UCSD-AML1 (cell line): ENCODE measurements at regions not wholly inside any gene's neighbourhood (a gene's known extent, or its start where the extent isn't known, plus 50 kb on each side); places are given as distances from the start of the nearest gene placed in this dataset.

ENCODE experiments used
- DNase-seq: peaks from one replicate; lab custom pipeline; 2025; ENCODE audit not compliant: unreplicated experiment; lab: John Stamatoyannopoulos, UW

DNA sequence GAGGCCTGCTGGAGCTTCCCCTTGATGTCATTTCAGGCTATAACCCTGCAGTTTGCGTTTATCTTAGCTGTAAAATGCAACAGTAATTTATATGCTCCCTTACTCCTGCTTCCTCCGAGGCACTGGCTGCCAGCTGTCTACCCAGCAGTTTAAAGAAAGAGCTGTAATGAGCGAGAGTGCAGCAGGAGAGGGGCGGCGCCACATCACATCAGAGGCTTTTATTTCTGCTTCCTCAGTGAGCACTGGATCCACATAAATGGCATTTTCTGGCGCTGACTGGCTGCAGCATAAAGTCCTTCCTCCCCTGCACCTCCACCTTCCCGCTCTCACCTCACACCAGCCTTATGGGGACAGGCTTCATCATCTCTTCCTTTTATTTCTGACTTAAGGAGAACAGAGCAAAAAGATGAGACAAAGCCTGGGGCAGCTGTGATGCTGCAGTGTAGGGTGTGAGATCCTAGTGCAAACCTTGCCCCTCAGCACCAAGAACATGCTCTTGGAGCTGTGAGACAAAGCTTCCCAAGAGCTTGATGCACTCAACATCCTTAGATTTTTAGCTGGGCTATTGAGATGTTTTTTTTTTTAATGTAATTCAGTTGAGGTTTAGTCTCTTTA is 829.6 kb upstream of the ZNF608 start:
- no peak for DNase-seq

DNA sequence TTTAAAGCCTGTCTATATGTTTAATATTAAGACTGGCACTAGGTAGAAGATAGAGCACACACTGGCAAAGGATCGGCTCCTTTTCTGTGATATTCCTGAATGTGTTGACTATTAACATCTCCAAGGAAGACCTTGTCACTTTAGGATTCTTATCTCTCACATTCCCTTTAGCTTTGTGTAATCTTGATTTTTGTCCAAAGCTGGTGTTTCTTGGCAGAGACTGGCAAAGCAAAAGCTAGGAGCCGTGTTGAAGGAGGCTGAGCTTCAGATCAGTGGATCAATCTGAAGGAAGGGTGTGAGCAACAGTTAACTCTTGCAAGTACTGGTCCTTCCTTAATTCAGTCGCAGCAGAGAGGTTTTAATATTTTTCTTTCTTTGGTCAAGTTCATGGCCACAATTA is 830.4 kb upstream of the ZNF608 start:
- DNase-seq, result no peak

DNA sequence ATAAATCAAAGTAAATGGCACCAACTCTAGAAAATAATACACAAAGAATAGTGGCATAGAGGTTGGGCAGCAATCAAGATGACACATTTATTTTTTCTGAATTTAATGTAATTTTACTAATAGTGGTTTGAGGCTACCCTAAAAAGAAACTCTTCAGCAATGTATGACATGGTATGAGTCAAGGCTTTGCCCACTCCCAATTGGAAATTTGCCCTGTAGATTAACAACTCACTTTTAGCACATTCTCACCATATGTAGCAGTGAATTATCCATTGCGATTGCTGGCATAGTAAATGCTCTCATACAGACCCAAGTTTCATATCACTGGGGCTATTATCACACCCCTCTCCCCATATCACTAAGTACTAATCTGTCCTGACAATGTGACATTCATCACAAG is 832.1 kb upstream of the ZNF608 start:
- no peak for DNase-seq

DNA sequence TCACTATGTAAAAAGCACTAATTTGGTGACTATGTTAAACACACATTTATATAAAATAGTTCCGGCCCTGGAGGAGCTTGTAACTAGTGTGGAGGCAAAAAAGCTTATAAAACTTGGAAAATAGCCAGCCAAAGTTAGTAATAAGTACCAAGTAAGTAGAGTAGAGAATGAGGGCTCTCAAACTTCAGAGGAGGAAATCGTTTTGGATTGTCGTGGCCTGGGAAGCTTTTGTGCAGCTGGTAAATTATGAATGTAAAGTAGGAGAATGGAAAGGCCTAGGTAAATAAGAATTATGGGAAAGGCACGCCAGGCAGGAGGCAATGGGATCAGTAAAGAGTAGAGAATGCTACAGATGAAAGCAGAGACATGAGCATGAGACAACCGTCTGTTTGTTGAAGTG is 832.7 kb upstream of the ZNF608 start:
- no peak for DNase-seq

DNA sequence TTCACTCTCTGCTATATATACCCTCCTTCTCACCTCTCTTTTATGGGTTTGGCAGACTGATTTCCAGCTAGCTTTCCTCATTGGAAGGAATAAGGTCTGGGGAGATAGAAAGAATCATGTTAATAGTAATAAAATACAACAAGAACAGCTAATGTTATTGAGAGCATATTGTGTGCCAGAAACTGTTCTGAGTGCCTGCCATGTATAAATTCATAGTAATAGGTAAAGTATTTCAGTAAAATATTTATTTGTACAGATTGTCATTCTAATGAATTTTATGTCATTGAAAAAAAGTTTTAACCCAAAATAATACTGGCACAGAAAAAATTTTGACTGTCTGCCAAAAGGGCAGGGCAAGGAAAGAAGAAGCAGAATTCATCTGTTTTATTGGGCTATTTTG is 834.9 kb upstream of the ZNF608 start:
- no peak for DNase-seq

DNA sequence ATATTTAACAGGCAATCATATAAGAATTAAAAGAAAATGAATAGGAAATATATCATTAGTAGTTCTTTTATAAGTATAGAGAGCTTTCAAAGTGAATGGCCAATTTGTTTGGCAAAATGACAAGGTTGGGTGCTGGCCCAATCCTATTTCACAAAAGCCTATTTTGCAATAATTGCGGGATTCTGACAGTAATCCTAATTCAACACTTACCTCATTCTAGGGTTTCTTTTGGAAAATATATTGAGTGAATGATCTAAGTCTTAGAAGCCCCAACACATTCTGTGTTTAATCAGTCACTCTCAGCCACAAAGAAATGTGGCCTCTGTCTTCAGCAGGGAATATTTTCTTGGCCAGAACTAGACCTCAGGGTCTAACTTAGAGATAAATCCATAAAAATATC is 835.9 kb upstream of the ZNF608 start:
- no peak for DNase-seq

DNA sequence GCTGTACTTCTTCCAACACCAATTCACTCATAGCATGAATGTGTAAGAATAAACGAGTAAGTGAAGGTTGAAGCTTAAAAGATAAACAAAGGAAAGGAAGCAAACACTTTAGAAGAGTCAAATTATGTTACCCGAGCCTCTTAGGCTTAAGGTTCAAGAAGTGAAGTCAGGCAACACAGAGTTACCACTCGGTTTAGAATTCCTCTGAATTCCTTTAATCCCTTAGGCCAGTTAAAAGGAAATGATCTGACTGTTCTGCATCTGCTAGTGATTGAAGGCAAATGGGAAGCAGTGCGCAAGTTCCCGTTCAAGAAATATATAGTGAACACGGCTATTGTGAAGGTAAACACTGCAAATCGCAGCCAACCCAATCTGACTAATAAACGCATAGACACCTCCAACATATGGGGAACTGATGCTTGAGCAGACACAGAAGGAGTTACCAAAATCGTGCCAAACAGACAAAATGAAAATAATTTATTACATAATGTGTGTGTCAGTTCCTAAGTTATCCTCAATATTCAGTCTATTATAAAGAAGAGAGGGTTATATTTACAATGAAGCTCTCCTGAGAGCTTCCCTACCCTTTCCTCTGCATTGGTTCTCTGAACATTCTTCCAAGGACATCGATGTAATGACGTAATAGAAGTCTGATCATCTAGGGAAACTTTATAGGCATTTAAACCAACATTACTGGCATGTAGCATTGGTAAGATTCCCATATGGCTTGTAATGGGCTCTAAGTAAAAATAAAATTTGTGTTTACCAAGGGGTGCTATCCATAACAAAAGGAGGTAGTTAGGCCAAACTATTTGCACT is 837.1 kb upstream of the ZNF608 start:
- no peak for DNase-seq

DNA sequence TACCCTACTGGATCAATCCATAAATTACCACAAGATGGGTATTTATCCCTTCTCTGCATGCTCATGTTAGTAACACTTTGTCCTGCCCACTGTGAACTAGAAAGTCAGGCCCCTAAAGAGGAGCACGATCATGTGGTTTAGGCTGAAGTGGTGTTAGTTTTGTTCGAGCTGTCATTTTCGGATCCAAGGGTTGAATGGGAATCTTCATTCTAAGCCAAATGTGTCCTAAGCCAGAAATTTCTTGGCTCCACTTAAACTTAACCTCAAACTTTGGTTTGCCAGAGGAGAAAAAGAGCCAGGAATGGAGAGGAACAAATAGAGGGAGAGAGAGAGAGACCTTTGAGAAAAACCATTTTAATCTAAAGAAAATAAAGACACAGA is 837.7 kb upstream of the ZNF608 start:
- DNase-seq, result no peak

DNA sequence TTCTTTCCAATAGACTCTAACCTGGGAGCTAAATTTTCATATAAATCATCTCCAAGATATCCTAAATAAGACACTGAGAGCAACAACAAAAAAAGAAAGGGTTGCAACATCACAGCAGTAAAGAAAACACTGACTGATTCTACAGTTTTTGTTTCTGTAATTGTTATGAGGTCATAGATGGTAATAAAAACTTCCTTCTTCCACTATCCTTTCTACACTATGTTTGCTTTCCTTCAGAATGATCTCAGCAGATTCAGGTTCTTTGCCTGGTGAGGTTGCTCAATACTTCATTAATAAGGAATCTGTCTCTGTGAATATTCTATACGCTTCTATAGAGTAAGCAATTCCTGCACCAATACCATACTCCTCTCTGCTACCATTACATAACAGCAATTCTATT is 835.6 kb upstream of the GRAMD2B start:
- no peak for DNase-seq

DNA sequence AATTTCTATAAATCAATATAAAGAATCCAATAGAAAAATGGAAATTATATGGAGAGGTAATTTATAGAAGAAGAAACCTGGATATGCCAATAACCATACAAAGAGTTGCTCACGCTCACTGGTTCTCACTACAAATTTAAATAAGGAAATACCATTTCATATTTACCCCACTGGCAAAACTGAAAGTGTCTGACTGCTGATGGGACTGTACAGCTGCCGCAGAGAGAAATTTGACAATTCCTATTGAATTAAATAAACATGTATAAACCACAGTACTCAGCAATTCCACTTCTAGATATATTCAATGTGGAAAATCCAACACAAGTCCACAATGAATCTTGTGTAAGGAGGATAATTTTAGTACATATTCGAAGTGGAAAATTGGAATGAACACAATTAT is 830.4 kb upstream of the GRAMD2B start:
- DNase-seq, result no peak

DNA sequence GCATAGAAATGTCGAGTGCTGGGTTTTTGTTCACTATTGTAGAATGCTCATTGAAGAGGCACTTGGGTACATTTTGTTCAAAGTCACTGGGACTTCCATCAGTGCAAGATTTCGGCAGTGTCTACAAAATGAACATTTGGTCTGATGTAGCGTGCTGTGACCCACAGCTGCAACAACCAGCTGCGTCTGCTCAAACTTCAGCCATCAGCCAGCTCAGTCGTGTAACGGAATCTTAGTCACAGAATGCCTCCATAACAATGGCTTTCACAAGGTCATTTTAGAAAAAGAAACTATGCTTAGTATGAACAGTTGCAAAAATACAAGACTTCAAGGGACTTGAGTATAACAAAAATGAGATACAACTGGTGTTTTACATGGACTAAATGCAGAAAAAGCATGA is 828.1 kb upstream of the GRAMD2B start:
- no peak for DNase-seq

DNA sequence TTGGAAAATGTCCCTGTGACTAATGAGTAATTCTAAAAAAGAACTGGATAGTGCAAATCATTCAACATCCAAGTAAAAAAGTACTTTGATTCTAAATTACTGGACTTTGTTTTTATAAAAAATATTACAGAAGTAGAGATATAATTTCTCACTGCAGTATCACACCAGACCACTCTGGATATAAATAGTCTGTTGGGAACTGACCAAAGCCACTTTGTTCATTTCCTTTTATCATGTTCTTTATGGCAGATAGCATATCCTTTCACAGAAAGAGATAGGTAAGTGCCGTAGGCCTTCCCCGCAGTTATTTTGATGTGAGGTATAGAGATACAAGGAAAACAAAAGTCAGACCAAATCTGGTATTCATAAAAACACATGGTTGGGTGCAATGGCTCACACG is 827.4 kb upstream of the GRAMD2B start:
- DNase-seq, result no peak

DNA sequence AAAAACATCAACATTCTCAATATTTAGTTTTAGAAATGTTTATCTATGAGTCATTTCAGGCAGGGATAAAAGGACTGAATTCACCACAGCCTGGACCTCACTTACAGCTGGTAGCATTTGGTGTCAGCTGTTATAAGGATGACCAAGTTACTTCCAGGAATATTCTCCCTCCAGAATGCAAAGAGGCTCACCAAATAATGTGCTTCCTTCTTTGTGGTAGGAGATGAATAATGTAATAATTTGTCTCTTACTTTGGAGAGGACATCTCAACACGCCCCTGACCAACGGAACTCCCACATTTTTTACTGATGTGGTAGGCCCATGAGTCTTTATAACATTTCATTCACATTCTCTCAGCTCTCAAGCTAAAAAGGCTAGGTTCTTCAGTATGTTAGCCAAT is 825.9 kb upstream of the GRAMD2B start:
- no peak for DNase-seq

DNA sequence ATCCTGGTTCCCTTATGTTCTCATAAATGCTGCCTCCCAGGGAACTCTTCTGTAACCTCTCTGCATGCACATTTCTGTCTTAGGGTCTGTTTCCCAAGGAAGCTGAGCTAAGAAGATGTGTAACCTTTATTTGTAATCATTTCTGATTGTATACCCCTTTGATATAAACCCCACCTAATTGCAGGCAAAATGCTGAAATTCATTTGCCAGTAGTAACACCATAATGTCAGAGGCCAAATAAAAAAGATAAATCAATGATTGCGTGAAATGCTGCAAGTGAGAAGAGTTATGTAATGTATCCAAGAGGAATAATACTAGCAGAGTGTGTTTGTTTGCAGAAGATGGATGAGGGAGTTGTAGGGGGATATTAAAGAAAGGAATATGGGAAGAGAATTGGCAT is 822.6 kb upstream of the GRAMD2B start:
- no peak for DNase-seq

DNA sequence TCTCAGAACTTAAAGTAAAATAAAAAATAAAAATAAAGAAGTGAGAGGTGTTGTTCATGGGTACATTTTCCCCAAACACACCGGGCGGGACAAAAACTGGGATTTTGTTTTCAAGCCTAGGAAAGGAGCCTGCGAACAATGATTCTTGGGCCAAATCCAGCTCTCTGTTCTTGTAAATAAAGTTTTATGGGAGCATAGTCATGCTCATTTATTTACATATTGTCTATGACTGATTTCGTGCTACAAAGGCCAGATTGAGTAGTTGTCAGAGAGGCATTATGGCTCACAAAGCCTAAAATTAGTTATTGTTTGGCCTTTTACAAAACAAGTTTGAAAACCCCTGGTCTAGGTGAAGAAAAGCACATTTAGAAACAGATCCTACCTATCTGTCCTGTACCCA is 821.0 kb upstream of the GRAMD2B start:
- DNase-seq, result no peak

DNA sequence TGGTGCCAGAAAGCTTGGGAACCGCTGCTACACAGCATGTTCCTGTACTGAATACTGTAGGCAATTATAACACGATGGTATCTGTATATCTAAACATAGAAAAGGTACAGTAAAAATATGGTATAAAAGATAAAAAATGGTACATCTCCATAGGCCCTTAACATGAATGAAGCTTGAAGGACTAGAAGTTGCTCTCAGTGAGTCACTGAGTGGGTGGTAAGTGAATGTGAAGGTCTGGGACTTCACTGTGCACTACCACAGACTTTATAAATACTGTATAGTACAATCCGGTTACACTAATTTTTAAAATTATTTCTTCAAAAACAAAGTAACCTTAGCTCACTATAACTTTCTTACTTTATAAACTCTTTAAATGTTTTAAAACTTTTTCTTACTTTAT is 819.9 kb upstream of the GRAMD2B start:
- DNase-seq, result no peak

DNA sequence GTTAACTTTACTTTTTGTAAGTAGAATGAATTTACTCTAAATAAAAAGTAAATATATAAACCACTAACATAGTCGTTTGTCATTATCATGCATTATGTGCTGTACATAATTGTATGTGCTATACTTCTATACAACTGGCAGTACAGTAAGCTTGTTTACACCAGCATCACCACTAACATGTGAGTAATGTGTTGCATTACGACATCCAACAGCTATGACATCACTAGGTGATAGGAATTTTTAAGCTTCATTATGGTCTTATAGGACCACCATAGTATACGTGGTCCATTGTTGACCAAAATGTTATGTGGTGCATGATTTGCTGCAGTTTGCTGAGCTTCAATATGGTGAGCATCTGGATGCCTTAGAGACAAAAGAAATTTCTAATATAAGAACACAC is 819.1 kb upstream of the GRAMD2B start:
- no peak for DNase-seq

DNA sequence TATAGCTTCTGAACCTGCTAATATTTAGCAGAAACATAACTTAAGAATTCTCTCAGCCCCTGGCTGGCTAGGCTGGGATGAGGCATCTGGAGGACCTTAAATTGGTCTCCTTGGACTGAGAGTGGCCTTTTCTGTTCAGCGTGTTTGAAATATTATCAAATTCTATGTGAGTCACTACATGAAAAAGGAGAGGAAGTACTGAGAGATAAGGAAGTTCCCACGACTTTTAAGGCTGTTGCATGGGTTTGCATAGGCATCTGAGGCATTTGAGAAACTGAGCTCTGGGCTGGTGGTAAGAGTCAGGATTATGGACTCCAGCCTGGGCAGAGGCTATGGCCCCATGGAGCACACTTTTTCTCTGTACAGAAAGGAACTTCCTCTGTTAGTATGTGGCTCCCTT is 816.2 kb upstream of the GRAMD2B start:
- no peak for DNase-seq

DNA sequence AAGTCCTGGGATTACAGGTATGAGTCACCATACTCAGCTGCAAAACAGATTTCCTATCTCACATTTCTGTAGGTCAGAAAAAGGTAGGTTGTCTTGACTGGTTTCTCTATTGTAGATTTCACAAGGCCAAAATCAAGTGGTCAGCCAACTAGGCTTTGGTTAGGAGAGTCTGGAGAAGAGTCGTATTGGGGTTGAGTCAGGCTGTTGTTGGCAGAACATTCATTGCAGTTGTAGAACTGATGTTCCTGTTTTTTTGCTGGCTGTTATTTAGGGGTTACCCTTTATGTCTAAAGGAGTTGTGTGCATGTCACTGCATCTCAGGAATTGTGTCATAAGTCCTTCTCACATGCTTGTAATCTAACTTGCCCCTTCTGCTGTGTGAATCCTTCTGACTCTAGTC is 814.2 kb upstream of the GRAMD2B start:
- no peak for DNase-seq

DNA sequence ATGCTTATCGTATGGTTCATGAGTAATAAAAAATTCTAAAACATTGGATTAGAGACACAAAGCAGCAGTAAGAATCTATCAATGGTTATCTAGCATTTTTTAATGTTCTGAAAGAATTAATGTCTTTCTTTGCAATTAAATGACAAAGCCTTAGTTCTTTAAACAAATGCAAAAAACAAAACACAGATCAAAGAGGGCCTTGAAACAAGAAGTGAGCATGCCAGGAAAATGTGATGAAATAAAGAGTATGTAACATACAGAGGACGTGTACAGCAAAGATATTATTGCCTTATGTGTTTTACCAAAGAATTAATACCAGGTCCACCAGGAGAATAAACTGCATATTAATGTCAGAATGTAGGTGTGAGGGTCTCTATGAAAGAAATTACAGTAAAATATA is 812.3 kb upstream of the GRAMD2B start:
- no peak for DNase-seq

DNA sequence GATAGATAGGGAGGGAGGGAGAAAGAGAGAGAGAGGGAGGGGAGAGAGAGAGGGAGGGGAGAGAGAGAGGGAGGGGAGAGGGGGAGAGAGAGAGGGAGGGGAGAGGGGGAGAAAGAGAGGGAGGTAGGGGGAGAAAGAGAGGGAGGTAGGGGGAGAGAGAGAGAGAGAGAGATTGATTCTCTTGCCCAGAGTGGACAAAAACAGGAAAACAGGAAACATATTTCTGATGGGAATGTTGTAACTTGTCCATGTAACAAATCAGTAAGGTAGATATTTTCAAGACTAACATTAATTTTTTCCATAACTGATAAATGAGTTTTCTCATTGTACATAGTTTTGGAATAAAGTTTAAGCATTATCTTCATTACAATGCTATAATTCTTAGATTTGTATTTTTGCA is 811.7 kb upstream of the GRAMD2B start:
- DNase-seq, result no peak

DNA sequence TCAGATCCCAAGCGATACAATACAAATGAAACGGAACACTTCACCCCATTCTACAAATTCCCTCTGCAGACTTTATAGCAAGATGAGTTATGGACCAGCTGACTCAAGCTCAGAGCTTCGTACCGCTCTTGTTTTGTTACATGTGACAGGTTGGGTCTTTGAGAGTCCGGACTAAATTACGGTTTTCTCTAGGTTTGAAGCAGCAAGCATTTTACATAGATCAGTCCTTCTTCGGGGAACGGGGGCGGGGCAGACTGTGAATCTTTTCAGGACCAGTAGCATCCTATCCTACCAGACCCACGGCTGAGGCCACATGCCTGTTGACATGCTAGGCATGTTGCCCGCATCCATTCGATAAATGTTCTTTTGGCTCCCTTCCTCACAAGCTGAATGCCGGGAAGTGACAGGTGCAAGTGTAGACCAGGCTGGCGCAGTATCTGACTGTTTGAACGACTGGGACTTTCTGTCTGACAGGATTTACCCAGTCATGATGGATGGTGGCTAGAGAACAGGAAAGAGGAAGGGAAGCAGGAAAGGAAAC is 811.0 kb upstream of the GRAMD2B start:
- DNase-seq, result no peak

DNA sequence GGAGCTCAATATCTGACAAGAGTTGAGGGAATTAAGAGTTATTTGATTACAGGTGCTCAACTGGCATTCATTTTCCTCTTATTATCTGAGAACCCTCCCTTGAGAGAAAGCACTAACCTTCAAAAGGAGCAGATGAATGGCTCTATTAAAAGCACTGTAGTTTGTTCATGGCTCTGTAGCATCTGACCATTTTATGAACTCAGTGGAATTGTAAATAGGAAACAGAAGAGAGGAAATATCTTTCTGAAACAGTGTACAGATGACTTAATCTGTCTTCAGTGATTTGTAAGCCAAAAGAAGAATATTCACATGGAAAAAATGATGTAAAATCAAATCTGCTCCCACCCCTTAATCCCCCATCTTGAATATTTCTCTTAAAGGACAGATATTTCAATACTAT is 810.4 kb upstream of the GRAMD2B start:
- DNase-seq, result no peak
